Ovary (tissue), 7 donors: ENCODE measurements at regions not wholly inside any gene's neighbourhood (a gene's known extent, or its start where the extent isn't known, plus 50 kb on each side); places are given as distances from the start of the nearest gene placed in this dataset.

ENCODE experiments used
- DNase-seq, 5 donors: peaks; one replicate each; pipeline ENCODE4 v3.0.0-alpha.2; 2019 to 2020
- H3K27ac ChIP-seq, 2 donors: fragments of 200-600 bp; one replicate each; pipeline versions ENCODE4 v1.5.1 to v1.8.0; 2019 to 2022
- H3K27me3 ChIP-seq: fragments of 200-600 bp; one replicate; pipeline ENCODE4 v1.8.0; 2022
- H3K36me3 ChIP-seq: fragments of 200-600 bp; sonication (generic); one replicate; pipeline ENCODE4 v1.5.1; 2019
- H3K4me1 ChIP-seq: one replicate; pipeline ENCODE4 v1.8.1; 2013; ENCODE audit warnings: mild to moderate bottlenecking, moderate library complexity; ENCODE audit not compliant: insufficient read depth
- H3K4me3 ChIP-seq: fragments of 200-600 bp; sonication (generic); one replicate; pipeline ENCODE4 v1.5.1; 2017
- H3K9me3 ChIP-seq, 2 donors: fragments of 200-600 bp in 1 of 2; sonication (generic) in 1 of 2; one replicate each; pipeline versions ENCODE4 v1.5.1 to v1.8.1; 2013 to 2019; ENCODE audit warnings: mild to moderate bottlenecking in 1 of 2, moderate library complexity in 1 of 2
- EP300 ChIP-seq: sonication (generic); formaldehyde crosslinking; IDR thresholded peaks from one replicate; pipeline ENCODE4 v1.6.1; 2017; ENCODE audit warnings: antibody characterized with exemption
- POLR2A ChIP-seq: fragments of 450-650 bp; IDR thresholded peaks from one replicate; pipeline ENCODE4 v1.6.1; 2017; ENCODE audit warnings: antibody characterized with exemption, mild to moderate bottlenecking, moderate library complexity
- WGBS, 3 donors: extraction: QIAGEN DNeasy Blood & Tissue Kit in 1 of 3; methylation state at CpG; one replicate each; pipeline versions ENCODE4 v1.1.5 to v1.1.7; 2013 to 2017; 5-methylcytosine and 5-hydroxymethylcytosine counted together
- intact Hi-C, 4 donors: fragments of 100-400 bp; cut with DNase I; formaldehyde crosslinking; loops; one replicate each; pipeline versions ENCODE4 v1.11.0 to v1.15.1; 2022 to 2023
- TF ChIP-seq, protein P1 (sequence below), 3 donors: fragments of 450-650 bp in 2 of 3; fragments of 200-600 bp in 1 of 3; IDR thresholded peaks; one replicate each; pipeline versions ENCODE4 v1.5.1 to v1.8.0; 2016 to 2022; ENCODE audit warnings: antibody characterized with exemption in 3 of 3, mild to moderate bottlenecking in 1 of 3
- donor health status: DM: no; HTN: no; CAD: no; lungs with moderate emphysema.
- donor health status: DM: no; HTN: no; CAD: no.
- donor health status: Bipolar disorder and iron deficiency.
- donor health status: DM: no; HTN: no; CAD: no.
- donor health status: DM: yes; HTN: yes; CAD: no.

DNA sequence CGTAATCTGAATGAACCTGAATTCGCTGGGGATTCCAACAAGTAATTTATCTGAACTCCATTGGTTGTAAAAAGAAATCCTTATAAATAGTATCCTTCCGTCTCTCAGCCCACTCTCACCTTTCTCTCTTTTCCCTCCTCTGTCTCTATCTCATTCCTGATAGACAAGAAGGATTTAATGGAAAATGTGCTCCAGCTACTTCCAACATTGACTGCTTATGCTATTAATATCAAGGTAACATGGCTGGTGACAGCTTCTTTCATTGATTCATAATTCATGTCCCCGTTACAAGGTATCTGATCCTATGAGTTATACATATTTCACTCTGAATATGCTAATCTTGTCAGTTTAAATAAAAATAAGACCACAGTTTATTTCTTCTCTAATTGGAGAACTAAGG lies 326.8 kb downstream of the RASEF start:
- no peaks in the 10 kb centered on the region for H3K27me3 ChIP-seq
- H3K9me3 ChIP-seq, result no peaks in the 10 kb centered on the region
- no peaks in the 10 kb centered on the region for H3K4me1 ChIP-seq
- H3K36me3 ChIP-seq, result no peaks in the 10 kb centered on the region
- TF ChIP-seq POLR2A (no peak), EP300 (no peak)
- TF ChIP-seq, protein P1, sequence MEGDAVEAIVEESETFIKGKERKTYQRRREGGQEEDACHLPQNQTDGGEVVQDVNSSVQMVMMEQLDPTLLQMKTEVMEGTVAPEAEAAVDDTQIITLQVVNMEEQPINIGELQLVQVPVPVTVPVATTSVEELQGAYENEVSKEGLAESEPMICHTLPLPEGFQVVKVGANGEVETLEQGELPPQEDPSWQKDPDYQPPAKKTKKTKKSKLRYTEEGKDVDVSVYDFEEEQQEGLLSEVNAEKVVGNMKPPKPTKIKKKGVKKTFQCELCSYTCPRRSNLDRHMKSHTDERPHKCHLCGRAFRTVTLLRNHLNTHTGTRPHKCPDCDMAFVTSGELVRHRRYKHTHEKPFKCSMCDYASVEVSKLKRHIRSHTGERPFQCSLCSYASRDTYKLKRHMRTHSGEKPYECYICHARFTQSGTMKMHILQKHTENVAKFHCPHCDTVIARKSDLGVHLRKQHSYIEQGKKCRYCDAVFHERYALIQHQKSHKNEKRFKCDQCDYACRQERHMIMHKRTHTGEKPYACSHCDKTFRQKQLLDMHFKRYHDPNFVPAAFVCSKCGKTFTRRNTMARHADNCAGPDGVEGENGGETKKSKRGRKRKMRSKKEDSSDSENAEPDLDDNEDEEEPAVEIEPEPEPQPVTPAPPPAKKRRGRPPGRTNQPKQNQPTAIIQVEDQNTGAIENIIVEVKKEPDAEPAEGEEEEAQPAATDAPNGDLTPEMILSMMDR (IDR thresholded peaks at IDR 0.05), result no peak
- no peak for DNase-seq
- intact Hi-C loops, result no loop called here
- 90 to 95% (median 92%) methylated on average over 4 of the region's 4 CpGs for WGBS, 3 donors
- H3K27ac ChIP-seq, result no peak overlapping the region
- H3K4me3 ChIP-seq, result no peak overlapping the region

DNA sequence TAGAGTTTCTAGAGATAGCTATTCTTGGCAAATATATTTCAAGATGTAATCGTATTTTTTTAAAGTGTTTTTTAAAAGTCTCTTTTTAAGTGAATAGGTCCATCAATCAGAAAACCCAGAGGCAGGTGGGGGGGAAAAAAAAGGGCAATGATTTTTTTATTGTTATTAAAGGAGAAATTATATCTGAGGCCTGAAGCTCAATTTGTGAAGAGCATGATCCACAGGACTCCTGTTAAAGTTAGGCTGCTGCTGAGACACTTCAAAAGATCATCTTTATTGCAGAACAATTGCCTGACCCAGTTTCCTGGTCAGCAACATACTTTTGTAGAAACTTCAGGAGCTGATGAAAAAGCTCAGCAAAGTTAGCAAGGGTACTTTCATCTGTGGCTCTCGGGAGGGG lies 326.2 kb downstream of the RASEF start:
- DNase-seq, result no peak
- TF ChIP-seq, protein P1 (IDR thresholded peaks at IDR 0.05), result no peak
- TF ChIP-seq POLR2A, result no peak
- no peak for TF ChIP-seq EP300
- no peak overlapping the region for H3K27ac ChIP-seq
- H3K27me3 ChIP-seq, result no peaks in the 10 kb centered on the region
- H3K4me3 ChIP-seq, result no peak overlapping the region
- no peaks in the 10 kb centered on the region for H3K9me3 ChIP-seq
- H3K36me3 ChIP-seq, result no peaks in the 10 kb centered on the region
- H3K4me1 ChIP-seq, result no peaks in the 10 kb centered on the region
- intact Hi-C loops, result no loop called here
- 53 to 61% (median 61%) methylated on average over 2 of the region's 2 CpGs for WGBS, 3 donors

DNA sequence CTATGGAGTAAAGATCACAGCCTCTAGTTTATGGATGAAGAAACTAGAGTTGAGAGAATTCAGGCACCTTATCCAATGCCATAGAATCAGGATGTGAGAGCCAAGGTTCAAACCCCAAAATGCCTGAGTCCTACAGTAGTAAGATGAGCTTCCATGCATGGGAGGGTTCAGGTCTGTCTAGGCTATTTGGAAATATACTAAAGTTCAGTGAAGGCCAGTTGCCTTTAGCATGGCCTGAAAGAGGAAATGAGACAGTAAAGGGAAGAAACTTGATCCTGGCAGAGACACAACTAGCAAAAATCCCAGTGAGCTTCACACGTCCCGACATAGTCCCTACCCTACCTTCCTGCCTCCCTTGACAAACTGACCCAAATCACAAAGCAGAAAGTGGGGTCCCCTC lies 317.0 kb downstream of the RASEF start:
- Histone ChIP-seq H3K4me3 (no peak overlapping the region), H3K27ac (no peak overlapping the region), H3K27me3 (no peaks in the 10 kb centered on the region), H3K9me3 (no peaks in the 10 kb centered on the region), H3K36me3 (no peaks in the 10 kb centered on the region), H3K4me1 (no peaks in the 10 kb centered on the region)
- no peak for DNase-seq
- 81 to 97% (median 90%) methylated on average over 2 of the region's 2 CpGs for WGBS, 3 donors
- TF ChIP-seq, protein P1 (IDR thresholded peaks at IDR 0.05), result no peak
- TF ChIP-seq POLR2A (no peak), EP300 (no peak)
- intact Hi-C loops, result no loop called here

DNA sequence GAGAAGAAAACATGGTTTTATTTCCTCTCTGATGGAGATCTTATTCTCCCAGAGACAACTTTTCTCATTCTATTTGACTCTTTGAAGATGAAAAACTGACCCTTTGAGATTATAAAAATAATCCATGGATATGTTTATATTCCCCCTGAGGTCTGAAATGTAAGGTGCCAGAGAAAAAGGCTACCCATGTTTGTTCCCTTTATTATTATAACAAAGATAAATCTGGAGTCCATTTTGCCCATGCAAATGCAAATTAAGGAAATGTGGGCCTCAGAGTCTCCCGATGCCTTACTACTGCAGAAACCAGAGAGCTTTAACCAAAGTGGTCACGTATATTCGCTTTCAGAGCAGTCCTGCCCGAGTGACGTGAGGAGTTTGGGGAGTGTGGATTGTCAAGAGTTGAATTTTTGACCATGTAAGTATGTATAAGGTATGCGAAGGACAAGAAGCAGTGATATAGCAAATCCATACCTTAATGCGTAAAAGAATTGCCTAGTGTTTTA lies 312.5 kb downstream of the RASEF start:
- TF ChIP-seq, protein P1 (IDR thresholded peaks at IDR 0.05), result no peak
- no peak for TF ChIP-seq POLR2A
- TF ChIP-seq EP300, result no peak
- Histone ChIP-seq H3K27me3 (no peaks in the 10 kb centered on the region), H3K9me3 (no peaks in the 10 kb centered on the region), H3K36me3 (no peaks in the 10 kb centered on the region), H3K4me3 (no peak overlapping the region), H3K27ac (no peak overlapping the region), H3K4me1 (no peaks in the 10 kb centered on the region)
- DNase-seq, result no peak
- intact Hi-C loops, result no loop called here
- 84 to 89% (median 85%) methylated on average over 7 of the region's 7 CpGs for WGBS, 3 donors

DNA sequence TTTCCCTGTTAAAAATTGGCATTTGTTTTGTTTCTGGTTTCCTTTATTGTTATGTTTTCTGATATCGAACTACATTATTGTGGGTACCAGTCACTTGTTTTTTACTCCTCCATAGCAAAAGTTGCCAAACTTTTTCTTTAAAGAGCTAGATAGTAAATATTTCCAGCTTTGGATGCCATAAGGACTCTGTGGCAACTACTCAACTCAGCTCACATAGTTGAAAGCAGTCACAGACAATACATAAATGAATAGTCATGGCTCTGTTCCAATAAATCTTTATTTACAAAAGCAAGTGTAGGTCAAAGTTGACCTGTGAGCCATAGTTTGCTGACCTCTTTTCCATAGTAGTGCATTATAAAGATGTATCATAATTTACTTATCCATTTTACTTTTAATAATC lies 305.0 kb downstream of the RASEF start:
- H3K4me3 ChIP-seq, result no peak overlapping the region
- no peak for DNase-seq
- TF ChIP-seq POLR2A (no peak), EP300 (no peak)
- TF ChIP-seq, protein P1 (IDR thresholded peaks at IDR 0.05), result no peak
- 4 to 16% (median 9%) methylated on average over 1 of the region's 1 CpG for WGBS, 3 donors
- no peaks in the 10 kb centered on the region for H3K4me1 ChIP-seq
- no peaks in the 10 kb centered on the region for H3K27me3 ChIP-seq
- no peaks in the 10 kb centered on the region for H3K9me3 ChIP-seq
- no peaks in the 10 kb centered on the region for H3K36me3 ChIP-seq
- intact Hi-C loops, result no loop called here
- no peak overlapping the region for H3K27ac ChIP-seq
